SKM-1 treated with dmso at 0.1 percent for 144 hours (cell line): ENCODE measurements at regions not wholly inside any gene's neighbourhood (a gene's known extent, or its start where the extent isn't known, plus 50 kb on each side); places are given as distances from the start of the nearest gene placed in this dataset.

Experiments
- DNase-seq: peaks from one replicate; lab custom pipeline; 2025; ENCODE audit not compliant: unreplicated experiment; lab: John Stamatoyannopoulos, UW

GRCh38 chr6:6912817-6913744 lies 194.7 kb upstream of the RREB1 start:
- no peak for DNase-seq

DNA sequence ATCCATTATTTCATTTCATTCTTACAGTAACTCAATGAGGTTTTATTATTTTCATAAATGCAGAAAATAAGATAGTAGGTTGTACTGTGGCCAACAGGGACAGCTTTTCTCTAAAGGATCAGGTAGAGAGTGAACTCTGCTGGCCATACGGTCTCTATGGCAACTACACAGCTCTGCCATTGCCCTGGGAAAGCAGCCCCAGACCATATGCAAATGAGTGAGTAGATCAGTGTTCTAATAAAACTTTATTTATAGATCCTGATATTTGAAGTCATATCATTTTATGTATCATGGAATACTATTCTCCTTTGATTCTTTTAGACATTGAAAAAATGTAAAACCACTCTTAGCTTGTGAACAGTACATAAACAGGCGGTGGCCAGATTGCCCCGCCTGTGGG lies 192.5 kb upstream of the RREB1 start:
- no peak for DNase-seq

GRCh38 chr6:6915813-6916547 lies 191.8 kb upstream of the RREB1 start:
- DNase-seq: peak; percentile 75

DNA sequence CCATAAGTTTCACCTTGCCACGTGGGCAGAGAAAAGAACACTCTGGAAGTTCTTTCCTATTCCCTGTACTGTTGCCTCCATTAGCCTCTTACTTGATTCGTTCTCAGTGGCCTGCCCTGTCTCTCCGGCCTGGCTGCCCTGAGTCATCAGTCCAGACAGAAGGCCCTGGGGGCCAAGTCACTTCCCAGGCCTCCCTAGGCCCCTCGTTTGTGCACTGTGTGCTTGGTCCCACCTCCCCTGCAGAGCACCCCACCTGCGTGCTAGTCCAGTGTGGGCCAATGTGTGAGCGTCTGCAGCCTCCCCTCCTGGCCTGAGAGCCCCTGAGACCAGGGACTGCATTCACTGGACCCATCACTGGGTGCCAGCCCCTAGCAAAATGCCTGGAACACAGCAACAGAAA lies 191.2 kb upstream of the RREB1 start:
- no peak for DNase-seq

GRCh38 chr6:6918216-6918983 lies 189.4 kb upstream of the RREB1 start:
- DNase-seq: peak; percentile 30

DNA sequence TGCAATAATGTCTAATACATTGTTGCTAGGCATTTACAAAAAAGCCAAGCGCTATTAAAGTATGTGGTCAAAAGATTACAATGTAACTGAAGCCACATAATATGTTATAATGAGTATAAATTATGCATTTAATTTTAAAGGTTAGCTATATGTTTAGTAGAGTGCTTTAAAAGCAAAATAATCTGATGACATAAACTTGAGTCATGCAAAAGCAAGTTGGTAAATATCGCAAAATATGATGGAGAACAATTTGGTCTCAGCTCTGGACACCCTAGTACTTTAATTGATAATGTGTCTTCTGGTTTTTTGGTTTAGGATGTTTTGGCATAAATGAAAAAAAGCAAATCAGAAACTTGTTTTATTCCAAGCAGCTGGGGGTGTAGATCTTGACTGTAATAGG lies 188.6 kb upstream of the RREB1 start:
- no peak for DNase-seq

- DNase-seq: no peak
Observed at GRCh38 chr6:6920114-6920986, 187.4 kb upstream of the RREB1 start.

GRCh38 chr6:6920987-6921313 lies 186.8 kb upstream of the RREB1 start:
- DNase-seq: no peak

- no peak for DNase-seq
Observed at GRCh38 chr6:6922166-6922565, 185.6 kb upstream of the RREB1 start.

GRCh38 chr6:6923605-6924004 lies 184.2 kb upstream of the RREB1 start:
- no peak for DNase-seq

- DNase-seq: no peak
Observed at GRCh38 chr6:6924708-6925107, 183.1 kb upstream of the RREB1 start.

GRCh38 chr6:6925391-6926164 lies 182.2 kb upstream of the RREB1 start:
- no peak for DNase-seq

GRCh38 chr6:6926856-6927255 lies 180.9 kb upstream of the RREB1 start:
- DNase-seq: peak; percentile 29

DNA sequence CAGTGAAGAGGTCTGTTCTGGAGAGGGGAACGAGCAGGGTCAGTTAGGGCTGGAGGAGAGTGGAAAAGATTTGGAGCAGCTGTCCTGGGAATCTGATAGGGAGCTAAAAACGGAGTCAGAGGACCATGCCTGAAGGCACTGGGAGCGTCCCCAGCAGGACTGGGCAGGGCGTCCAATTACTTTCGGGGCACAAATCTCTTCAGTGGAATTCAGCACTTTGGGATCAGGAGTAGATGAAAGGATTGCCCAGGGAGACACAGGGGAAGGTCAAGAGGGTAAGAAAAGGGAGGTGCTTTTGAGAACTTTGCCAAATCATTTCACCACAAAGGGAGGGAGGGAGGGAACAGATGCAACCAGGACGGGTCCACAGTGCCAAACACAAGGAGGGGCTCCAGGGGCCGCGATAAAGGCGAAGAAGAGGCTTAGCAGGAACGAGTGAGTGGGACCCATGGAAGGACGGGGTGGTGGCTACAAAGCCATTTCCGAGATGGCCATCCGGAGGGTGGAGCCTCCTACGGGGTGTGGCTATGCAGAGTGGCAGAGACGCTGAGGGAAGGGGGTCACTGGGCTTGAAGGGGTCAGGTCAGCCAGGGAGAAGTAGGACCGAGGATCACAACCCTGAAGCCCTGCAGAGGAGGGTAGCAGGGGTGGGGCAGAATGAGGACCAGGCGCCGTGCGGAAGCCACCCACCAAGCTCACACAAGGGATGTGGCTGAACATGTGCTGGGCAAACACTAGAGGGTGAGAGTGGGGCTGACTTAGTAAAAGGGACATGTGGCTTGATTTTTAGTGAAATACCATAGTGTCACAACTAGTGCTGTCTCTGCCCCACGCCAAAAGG lies 180.0 kb upstream of the RREB1 start:
- DNase-seq: peak; percentile 72

DNA sequence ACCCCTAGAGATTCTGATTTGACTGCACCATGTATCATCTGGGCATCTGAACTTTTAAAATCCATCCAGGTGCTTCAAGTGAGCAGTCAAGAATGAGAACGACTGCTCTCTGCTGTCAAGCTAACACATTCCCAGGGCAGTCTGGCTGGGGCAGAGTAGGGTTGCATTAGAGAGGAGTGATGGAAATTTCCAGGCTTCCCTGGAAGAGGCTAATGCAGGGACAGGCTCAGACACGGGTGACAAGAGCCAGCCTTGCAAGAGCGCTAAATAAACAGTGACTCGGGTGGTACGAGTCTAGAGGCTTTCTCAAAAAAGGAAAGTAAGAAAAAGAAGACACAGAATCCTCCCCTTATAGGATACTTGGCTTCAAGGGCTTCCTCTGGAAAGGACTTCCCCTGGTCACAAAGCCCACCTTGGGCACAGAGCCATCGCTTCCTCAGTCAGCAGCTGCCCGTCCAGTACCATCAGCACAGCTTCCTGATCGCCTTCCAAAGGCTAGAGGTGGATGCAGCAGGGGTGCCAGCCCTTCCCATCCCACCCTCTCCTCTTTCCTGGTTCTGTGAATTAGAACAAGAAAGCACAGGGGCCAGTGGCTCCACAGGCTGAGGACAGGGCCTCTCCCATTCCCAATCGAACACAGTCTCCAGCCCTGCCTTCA lies 177.4 kb upstream of the RREB1 start:
- no peak for DNase-seq

GRCh38 chr6:6931071-6932025 lies 176.4 kb upstream of the RREB1 start:
- DNase-seq: peak; percentile 60

GRCh38 chr6:6932341-6932740 lies 175.4 kb upstream of the RREB1 start:
- no peak for DNase-seq
